LNCaP clone FGC (cell line): ENCODE measurements at regions not wholly inside any gene's neighbourhood (a gene's known extent, or its start where the extent isn't known, plus 50 kb on each side); places are given as distances from the start of the nearest gene placed in this dataset.

Experiments used
- DNase-seq: peaks from one replicate; pipeline ENCODE4 v3.0.0-alpha.2; 2011; ENCODE audit warnings: low read depth
- H3K4me3 ChIP-seq: 2 replicates; pipeline ENCODE4 v1.5.1; 2011; ENCODE audit warnings: mild to moderate bottlenecking, low read depth, low read length, control low read depth
- TF ChIP-seq, protein P1 (sequence below): IDR thresholded peaks from 2 replicates; pipeline ENCODE4 v1.5.1; 2012; ENCODE audit warnings: mild to moderate bottlenecking; ENCODE audit not compliant: control insufficient read depth, insufficient read depth; ENCODE audit errors: extremely low read depth

DNA sequence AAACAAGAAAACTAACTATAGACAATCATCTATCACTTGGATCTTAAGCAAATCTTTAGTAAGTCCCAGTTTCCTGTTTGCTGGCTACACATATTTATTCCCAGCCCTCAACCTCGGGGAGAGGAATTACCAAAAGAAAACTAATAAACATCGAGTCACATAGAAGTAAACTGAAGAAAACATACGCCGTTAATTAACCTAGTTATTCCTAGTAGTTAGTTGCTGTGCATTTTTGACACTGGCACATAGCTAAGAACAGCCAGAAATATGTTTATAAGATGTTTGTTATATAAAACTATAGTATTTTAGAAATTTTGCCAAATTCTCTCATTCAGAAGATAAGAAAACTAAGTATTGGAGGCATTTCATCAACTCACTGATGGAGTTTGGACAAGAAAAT lies 407.2 kb upstream of the ARHGEF26 start:
- H3K4me3 ChIP-seq, result no peak overlapping the region
- DNase-seq, result no peak
- TF ChIP-seq, protein P1, sequence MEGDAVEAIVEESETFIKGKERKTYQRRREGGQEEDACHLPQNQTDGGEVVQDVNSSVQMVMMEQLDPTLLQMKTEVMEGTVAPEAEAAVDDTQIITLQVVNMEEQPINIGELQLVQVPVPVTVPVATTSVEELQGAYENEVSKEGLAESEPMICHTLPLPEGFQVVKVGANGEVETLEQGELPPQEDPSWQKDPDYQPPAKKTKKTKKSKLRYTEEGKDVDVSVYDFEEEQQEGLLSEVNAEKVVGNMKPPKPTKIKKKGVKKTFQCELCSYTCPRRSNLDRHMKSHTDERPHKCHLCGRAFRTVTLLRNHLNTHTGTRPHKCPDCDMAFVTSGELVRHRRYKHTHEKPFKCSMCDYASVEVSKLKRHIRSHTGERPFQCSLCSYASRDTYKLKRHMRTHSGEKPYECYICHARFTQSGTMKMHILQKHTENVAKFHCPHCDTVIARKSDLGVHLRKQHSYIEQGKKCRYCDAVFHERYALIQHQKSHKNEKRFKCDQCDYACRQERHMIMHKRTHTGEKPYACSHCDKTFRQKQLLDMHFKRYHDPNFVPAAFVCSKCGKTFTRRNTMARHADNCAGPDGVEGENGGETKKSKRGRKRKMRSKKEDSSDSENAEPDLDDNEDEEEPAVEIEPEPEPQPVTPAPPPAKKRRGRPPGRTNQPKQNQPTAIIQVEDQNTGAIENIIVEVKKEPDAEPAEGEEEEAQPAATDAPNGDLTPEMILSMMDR, result no peak

DNA sequence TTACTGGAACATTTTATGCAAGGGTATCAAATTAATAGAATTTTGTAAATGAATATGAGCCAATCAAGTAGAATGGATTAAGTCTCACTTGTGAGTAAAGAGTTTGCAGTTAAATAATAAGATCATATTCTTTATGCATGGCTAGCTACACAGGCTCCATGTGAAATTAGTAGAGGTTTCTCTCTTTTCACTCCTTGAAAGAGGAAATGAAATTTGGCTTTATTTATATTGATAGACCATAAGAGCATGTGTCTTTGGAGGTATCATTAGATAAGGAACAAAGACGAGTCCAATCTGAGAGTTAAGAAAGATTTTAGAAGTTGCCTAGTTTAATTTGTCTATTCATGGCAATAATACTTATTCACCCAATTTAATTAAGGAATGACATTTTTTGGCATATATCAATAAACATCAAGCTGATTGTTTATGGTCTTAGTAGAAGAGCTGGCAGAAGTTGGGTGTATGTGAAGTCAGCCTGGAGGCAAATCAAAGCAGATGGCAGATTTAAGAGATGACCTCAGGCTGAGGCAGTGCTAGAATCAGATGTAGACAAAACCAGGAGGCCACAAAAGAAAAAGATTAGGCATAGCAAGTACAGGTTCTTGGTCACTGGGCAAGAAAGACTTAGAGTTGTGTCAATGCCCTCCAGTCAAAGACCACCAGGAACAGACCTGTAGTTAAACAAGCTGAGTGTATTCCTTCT lies 406.5 kb upstream of the ARHGEF26 start:
- H3K4me3 ChIP-seq, result no peak overlapping the region
- DNase-seq, result no peak
- TF ChIP-seq, protein P1, result no peak

DNA sequence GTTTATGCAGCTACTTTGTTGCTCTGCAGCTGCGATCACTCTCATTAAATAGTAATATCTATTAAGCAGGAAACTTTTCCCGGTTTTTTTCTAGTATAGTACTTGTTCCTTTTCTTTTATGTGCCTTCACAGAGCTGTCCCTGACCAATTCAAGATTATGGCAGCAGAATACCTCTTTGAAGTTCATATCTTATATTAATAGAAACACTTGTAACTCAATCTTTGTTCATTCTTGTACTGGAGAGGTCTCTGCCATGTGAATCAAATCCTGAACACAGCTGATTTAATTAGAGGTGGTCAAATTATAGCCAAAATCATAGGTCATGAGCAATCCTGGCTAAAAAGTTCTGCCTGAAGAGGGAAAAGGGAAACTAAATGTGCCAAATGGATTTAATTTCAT lies 399.0 kb upstream of the ARHGEF26 start:
- no peak overlapping the region for H3K4me3 ChIP-seq
- TF ChIP-seq, protein P1, result no peak
- no peak for DNase-seq

DNA sequence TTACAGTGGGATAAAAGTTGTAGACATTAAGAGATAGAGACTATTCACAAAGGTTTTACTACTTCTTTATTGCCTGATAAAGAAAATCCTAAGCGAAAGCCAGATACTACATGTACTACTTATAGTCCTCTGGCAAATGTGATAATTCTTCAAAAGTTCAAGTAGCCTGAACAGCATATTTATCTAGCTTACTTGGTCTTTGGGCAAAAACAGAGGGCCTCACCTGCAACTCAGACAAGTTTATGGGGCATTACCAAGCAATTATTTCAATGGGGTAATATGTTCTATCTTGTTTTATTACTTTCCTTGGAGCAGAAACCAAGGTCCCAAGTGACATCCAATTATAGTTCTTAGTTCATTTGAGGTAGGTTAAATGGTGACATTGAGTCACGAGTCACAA lies 390.1 kb upstream of the ARHGEF26 start:
- DNase-seq, result no peak
- TF ChIP-seq, protein P1, result no peak
- H3K4me3 ChIP-seq, result no peak overlapping the region

DNA sequence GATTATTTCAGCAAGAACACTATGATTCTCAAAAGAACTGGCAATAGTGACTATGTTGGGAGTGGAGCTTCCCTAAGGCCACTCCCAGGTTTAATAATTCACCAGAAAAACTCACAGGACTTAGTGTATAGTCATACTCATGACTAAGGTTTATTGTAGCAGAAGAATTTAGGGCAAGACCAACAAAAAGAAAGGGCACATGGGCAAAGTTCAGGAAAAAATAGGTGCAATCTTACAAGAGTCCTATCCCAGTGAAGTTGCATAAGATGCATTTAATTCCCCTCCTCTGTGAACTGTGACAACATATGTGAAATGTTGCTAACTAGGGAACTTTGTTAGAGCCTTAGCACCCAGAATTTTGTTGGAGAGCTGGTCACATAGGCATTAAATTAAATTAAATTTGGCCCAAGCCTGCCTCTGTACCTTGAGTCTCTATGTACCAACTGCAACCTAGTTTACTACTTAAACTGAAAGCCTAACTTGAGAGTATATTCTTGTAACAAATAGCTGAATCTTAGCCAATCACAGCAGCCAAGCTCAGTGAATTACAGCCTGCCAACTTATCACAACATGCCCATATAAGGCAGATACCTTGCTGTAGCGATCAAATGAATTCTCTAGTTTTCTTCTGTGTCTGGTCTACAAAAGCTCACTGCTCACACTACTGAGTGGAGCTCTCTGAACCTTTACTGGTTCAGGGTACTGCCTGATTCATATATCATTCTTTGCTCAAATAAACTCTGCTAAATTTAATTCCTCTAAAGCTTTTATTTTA lies 386.2 kb upstream of the ARHGEF26 start:
- no peak overlapping the region for H3K4me3 ChIP-seq
- TF ChIP-seq, protein P1, result no peak
- no peak for DNase-seq

DNA sequence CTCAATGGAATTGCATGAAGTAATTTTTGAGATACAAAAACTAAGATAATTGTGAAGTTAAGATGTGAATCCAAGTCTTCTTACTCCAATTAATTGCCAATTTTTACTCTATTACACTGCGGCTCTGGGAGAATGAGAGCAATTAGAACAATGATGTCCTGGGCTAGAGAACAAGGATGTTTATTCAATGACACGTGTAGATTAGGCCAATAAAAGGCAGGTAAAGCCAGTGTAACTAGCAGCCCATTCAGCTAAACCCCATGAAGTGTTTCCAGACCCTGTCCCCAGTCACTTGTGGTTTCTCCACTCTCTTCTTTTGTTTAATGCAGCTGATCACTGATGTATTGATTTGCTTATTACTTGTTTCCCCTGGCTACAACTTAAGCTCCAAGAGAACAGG lies 381.1 kb upstream of the ARHGEF26 start:
- DNase-seq, result no peak
- TF ChIP-seq, protein P1, result no peak
- no peak overlapping the region for H3K4me3 ChIP-seq
